GM19328 (cell line): ENCODE measurements at regions not wholly inside any gene's neighbourhood (a gene's known extent, or its start where the extent isn't known, plus 50 kb on each side); places are given as distances from the start of the nearest gene placed in this dataset.
"Not testable (repeated sequence)": the region's sequence is repeated elsewhere in the genome, so short reads cannot be mapped to it uniquely, and the experiment has no call there.

Experiments
- ATAC-seq: cut with Tn5 transposase; IDR thresholded peaks from one replicate; pipeline ENCODE4 v1.9.1; 2021; ENCODE audit warnings: mild to moderate bottlenecking, moderate library complexity; ENCODE audit not compliant: unreplicated experiment

- no peak for ATAC-seq
These were observed 346.1 kb upstream of the SMIM21 start for GRCh38 chr18:75773618-75774017.

GRCh38 chr18:75762758-75763157, 335.3 kb upstream of the SMIM21 start:
- ATAC-seq = no peak

GRCh38 chr18:75760208-75760607, 332.7 kb upstream of the SMIM21 start:
- no peak for ATAC-seq

GRCh38 chr18:75757951-75758350, 330.4 kb upstream of the SMIM21 start:
- ATAC-seq = no peak

GRCh38 chr18:75754433-75754832, 326.9 kb upstream of the SMIM21 start:
- ATAC-seq = no peak

DNA sequence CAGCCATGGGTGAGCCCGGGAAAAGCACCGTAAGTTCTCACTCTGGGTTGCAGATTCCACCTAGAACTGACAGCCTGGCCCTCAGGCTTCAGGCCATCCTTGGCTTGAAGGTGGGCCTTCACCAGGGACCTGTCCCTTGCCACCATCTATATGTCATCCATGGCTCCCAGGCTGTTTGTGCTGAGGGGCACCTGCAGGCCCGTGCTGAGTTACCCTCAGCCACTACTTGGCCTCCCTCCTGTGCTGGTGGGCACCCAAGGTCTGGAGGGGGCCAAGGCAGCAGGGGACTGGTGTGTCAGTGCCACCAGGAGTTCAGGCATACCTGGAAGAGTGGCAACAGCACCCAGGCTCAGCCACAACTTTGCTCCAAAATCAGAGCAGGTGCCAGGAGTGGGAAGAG, 326.2 kb upstream of the SMIM21 start:
- no peak for ATAC-seq

GRCh38 chr18:75752740-75753263, 325.3 kb upstream of the SMIM21 start:
- ATAC-seq = no peak

DNA sequence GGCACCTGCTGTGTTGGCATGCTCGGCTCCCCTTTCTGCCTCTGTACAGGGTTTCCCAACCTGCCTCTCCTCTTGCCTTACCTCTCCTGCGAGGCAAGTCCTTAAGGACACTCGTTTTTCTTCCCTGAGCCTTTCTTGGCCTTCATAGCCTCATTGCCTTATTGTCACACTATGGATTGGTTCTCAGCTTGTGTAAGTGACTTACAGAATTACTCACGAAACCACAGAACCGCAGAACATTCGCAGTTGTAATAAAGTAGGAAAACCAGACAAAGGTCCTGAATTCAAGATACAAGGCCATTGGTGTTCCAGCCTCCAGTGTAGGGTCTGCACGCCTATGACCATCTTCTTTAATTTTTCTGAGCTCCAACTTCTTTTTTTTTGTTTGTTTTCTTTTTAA, 317.6 kb upstream of the SMIM21 start:
- no peak for ATAC-seq

- ATAC-seq = no peak
These were observed 315.0 kb upstream of the SMIM21 start for GRCh38 chr18:75742516-75742915.

GRCh38 chr18:75739682-75740081, 312.2 kb upstream of the SMIM21 start:
- no peak for ATAC-seq

- ATAC-seq = no peak
These were observed 307.8 kb upstream of the SMIM21 start for GRCh38 chr18:75735291-75735690.

- ATAC-seq = no peak
These were observed 302.7 kb upstream of the SMIM21 start for GRCh38 chr18:75730249-75730648.

DNA sequence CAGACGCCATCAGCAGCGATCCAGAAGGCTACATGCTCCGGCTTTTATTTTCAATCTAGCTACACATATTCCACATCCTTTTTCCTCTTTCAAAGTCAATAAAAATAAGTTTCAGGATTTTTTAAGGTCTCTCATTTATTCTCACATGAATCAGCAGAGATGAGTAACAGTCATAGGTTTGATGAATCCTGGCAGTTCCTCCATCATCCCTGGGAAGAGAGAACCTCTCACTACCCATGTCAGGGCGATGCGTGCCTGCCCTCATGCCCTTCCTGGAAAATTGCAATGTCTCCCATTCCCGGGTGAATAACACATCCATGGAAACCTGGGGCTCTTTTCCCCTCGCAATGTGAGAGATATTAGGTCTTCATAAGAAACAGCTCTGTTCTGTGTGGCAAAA, 301.1 kb upstream of the SMIM21 start:
- ATAC-seq = no peak

DNA sequence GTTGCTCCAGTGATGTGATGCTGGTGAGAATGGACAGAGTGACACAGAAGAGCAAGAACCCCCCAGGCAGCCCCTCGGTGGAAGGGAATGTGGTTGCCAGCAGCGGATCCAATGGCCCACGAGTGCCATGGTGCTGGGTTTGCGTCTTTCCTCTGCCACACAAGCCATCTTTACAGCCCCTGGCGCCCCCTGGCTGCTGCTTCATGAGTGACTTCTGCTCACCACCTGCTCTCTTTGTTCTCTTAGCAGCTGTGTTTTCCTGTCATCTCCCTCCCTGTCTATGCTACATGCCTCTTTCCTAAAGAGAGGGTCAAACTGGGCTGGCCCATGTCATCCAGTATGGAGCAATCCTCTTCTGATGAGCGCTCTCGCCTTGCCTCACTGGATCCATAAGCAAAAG, 300.0 kb upstream of the SMIM21 start:
- ATAC-seq = no peak

DNA sequence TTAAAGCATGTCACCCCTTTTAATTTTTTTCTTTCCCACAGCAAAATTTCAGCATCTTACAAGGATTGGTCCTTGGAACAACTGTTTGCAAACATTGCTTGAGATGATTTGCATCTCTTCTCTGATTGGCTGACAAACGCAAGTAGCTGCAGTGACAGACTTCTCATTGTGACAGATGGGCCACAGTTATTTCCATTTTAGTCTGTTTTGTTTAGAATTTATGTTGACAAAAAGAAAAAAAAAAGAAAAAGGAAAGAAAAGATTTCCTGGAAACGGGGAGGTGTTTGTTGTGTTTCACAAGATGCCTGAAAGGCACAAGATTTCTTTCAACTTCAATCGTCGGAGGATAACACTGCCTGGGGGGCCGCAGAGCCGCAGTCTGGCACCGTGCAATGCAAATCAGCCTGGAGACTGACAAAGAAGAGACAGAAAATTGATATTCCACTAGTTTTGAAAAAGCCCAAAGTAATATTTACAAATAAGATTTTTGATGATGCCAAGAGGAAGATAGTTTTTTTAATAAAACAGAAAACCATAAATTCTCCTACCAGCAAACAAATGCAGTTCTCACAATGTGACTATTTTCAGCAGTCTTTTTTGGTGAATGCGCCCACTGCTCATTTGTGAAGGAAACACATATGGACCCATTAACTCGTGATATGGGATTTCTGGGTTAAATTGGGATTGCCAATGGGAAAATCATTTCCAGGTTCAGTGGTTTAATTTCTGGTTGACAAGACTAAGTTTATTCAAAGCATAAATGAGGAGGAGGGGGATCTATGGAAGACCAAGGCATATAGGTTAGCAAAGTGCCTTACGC, 296.2 kb upstream of the SMIM21 start:
- ATAC-seq = no peak

- no peak for ATAC-seq
These were observed 287.3 kb upstream of the SMIM21 start for GRCh38 chr18:75714766-75715165.

DNA sequence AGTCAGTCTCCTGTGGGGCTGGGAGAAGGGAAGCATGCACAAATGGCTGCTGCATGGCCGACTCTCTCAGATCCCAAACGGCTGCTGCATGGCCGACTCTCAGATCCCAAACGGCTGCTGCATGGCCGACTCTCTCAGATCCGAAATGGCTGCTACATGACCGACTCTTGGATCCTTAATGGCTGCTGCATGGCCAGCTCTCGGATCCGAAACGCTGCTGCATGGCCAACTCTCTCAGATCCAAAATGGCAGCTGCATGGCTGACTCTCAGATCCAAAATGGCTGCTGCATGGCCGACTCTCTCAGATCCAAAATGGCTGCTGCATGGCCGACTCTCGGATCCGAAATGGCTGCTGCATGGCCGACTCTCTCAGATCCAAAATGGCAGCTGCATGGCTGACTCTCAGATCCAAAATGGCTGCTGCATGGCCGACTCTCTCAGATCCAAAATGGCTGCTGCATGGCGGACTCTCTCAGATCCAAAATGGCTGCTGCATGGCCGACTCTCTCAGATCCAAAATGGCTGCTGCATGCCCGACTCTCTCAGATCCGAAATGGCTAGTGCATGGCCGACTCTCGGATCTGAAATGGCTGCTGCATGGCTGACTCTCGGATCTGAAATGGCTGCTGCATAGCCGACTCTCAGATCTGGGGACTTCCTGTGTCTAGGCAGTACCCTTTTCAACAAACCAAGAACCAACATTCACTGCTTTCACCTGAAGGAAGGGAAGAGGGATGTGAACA, 284.8 kb upstream of the SMIM21 start:
- not testable (repeated sequence) for ATAC-seq

DNA sequence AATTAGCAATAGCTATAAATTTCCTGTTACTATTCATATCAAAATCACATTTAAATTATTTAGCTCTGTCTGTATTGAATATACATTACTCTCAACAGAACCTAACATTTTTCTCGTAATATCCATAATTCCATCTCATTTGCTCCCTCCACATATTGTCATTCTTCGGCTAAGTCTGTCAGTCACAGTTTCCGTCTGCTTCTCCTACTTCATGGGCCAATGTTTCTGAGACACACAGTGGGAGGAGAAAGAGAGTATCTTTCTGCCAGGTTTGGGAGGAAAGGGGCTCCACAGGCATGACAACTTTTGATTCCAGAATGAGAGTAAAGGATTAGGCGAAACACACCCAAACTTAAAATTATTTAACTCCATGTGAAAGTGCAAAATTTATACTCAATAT, 273.1 kb upstream of the SMIM21 start:
- ATAC-seq = no peak

- ATAC-seq = no peak
These were observed 271.4 kb upstream of the SMIM21 start for GRCh38 chr18:75698861-75699260.

DNA sequence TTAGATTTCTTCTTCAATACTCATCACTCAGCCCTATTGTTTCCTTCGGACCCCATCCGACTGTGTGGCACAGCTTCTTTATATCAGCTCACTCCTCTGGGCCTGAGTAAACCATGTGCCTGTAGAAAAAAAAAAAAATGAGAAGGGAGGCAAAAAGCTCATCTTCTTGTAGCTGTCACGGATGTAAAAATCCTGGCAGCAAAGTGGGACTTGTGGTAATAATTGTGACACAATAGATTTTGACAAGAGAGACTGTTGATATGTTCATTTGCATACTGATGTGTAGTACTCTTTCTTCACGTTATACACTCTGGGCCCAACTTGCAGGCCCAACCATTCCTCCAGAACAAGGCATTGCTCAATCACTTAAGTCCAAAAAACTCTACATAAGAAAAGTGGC, 270.0 kb upstream of the SMIM21 start:
- ATAC-seq = no peak

GRCh38 chr18:75696391-75696790, 268.9 kb upstream of the SMIM21 start:
- ATAC-seq = no peak

DNA sequence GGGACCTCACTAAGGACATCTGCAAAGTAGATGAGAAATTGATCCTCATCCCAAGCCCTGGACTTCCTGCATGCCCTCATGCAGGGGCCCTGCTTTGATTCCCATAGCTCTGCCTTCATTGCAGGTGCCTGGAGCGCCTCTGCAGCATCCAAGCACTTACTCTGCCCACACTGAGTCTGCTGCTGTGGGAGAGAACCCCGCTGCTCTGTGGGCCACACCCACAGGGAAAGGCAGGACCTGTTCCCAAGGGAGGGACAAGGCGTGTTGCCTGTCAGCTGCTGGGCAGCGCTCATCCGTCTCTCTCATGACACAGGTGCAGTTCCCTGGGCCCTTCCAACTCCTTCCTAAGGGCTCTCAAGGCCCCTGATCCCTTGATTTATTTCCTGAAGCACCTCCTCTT, 266.8 kb upstream of the SMIM21 start:
- no peak for ATAC-seq
